GM12878 (cell line): ENCODE measurements at regions not wholly inside any gene's neighbourhood (a gene's known extent, or its start where the extent isn't known, plus 50 kb on each side); places are given as distances from the start of the nearest gene placed in this dataset.

ENCODE experiments used
- ATAC-seq: fragments of 200-7000 bp; cut with Tn5 transposase; 3 replicates; pipeline ENCODE4 v1.9.1; 2020; ENCODE audit warnings: mild to moderate bottlenecking, moderate library complexity
- BruUV-seq: library from RNA; stranded (reverse); fragments of 400-500 nt; replicated peaks from 2 replicates; lab custom pipeline; 2021; lab: Mats Ljungman, UMichigan
- CTCF ChIA-PET: fragments of 300-600 bp; sonication (Branson Sonifier 250); formaldehyde crosslinking; extraction: SDS; loops from one replicate; lab custom pipeline; 2021; ENCODE audit warnings: inconsistent platforms; lab: Yijun Ruan, JAX
- POLR2A ChIA-PET: fragments of 350-600 bp; formaldehyde crosslinking; extraction: SDS; loops from one replicate; lab custom pipeline; 2021; ENCODE audit warnings: inconsistent platforms; lab: Charles Lee
- RAD21 ChIA-PET: fragments of 300-600 bp; sonication (Branson Sonifier 250); formaldehyde crosslinking; loops from one replicate; lab custom pipeline; 2023; ENCODE audit warnings: antibody characterized with exemption; ENCODE audit not compliant: unreplicated experiment; lab: Charles Lee
- SMC1A ChIA-PET: fragments of 300-600 bp; sonication (Branson Sonifier 250); formaldehyde crosslinking; loops from one replicate; lab custom pipeline; 2023; ENCODE audit not compliant: unreplicated experiment, uncharacterized antibody; lab: Charles Lee
- DNase-seq: peaks from one replicate; pipeline ENCODE4 v3.0.0-alpha.2; 2011; ENCODE audit warnings: low read depth, low spot score
- FAIRE-seq: peaks from 3 replicates; lab custom pipeline; 2011; peaks lifted over from hg19 to GRCh38; lab: Jason Lieb, UNC
- H2AFZ ChIP-seq: 2 replicates; pipeline ENCODE4 v1.6.0; 2011; ENCODE audit warnings: low read depth, low read length, control low read depth; ENCODE audit not compliant: control insufficient read depth
- H3K27ac ChIP-seq: 2 replicates; pipeline ENCODE4 v1.5.1; 2011; ENCODE audit warnings: control low read depth; ENCODE audit not compliant: control insufficient read depth, insufficient read depth
- H3K27me3 ChIP-seq, 2 experiments: replicated peaks in 1 of 2; 2 replicates each; pipeline versions ENCODE4 v1.6.0 to v1.6.1; 2011; ENCODE audit warnings: low read length in 1 of 2; ENCODE audit not compliant: control insufficient read depth in 2 of 2, insufficient read depth in 2 of 2
- H3K36me3 ChIP-seq, 2 experiments: 2 replicates each; pipeline ENCODE4 v1.5.1; 2011; ENCODE audit warnings: low read length in 1 of 2; ENCODE audit not compliant: control insufficient read depth in 2 of 2, insufficient read depth in 2 of 2
- H3K4me1 ChIP-seq: 2 replicates; pipeline ENCODE4 v1.6.1; 2011; ENCODE audit warnings: mild to moderate bottlenecking, low read length, moderate library complexity, mixed read lengths; ENCODE audit not compliant: control insufficient read depth, insufficient read depth
- H3K4me2 ChIP-seq: 2 replicates; pipeline ENCODE4 v1.6.0; 2011; ENCODE audit warnings: control low read depth; ENCODE audit not compliant: control insufficient read depth, insufficient read depth
- H3K4me3 ChIP-seq: fragments of 200-600 bp; sonication (generic); 2 replicates; pipeline ENCODE4 v1.5.1; 2016
- H3K79me2 ChIP-seq: 2 replicates; pipeline ENCODE4 v1.6.0; 2011; ENCODE audit warnings: low read length; ENCODE audit not compliant: control insufficient read depth, insufficient read depth
- H3K9ac ChIP-seq: 2 replicates; pipeline ENCODE4 v1.8.0; 2011; ENCODE audit warnings: low read length, control low read depth, mixed read lengths; ENCODE audit not compliant: control insufficient read depth, insufficient read depth
- H3K9me3 ChIP-seq: replicated peaks from 3 replicates; pipeline ENCODE4 v1.5.1; 2011; ENCODE audit warnings: mild to moderate bottlenecking, low read length; ENCODE audit not compliant: control insufficient read depth, insufficient read depth
- H4K20me1 ChIP-seq: 2 replicates; pipeline ENCODE4 v1.6.0; 2011; ENCODE audit not compliant: control insufficient read depth, insufficient read depth
- DPF2 ChIP-seq: fragments of 450-650 bp; IDR thresholded peaks from 2 replicates; pipeline ENCODE4 v1.6.1; 2017; ENCODE audit warnings: mild to moderate bottlenecking
- EP300 ChIP-seq, 2 experiments: fragments of 150-350 bp in 1 of 2; IDR thresholded peaks; 2 replicates each; pipeline ENCODE4 v1.6.1; 2011 to 2012; ENCODE audit warnings: low read depth in 2 of 2, low read length in 2 of 2, borderline replicate concordance in 1 of 2, improper control_type of control experiment in 1 of 2, inconsistent platforms in 1 of 2; ENCODE audit not compliant: control insufficient read depth in 1 of 2
- ESRRA ChIP-seq: IDR thresholded peaks from 2 replicates; pipeline ENCODE4 v1.6.1; 2012; ENCODE audit warnings: mild to moderate bottlenecking, low read length, improper control_type of control experiment
- HCFC1 ChIP-seq: fragments of 150-350 bp; IDR thresholded peaks from 2 replicates; pipeline ENCODE4 v1.6.1; 2014; ENCODE audit warnings: low read length
- IKZF2 ChIP-seq, 2 experiments: fragments of 450-650 bp; IDR thresholded peaks; 2 replicates each; pipeline ENCODE4 v1.6.1; 2017; ENCODE audit warnings: mild to moderate bottlenecking in 2 of 2, moderate library complexity in 2 of 2
- MXI1 ChIP-seq: fragments of 150-350 bp; IDR thresholded peaks from 2 replicates; pipeline ENCODE4 v1.6.1; 2011; ENCODE audit warnings: low read depth, mild to moderate bottlenecking, inconsistent platforms, low read length, improper control_type of control experiment
- MYB ChIP-seq: fragments of 150-350 bp; IDR thresholded peaks from 2 replicates; pipeline ENCODE4 v1.6.1; 2014; ENCODE audit warnings: mild to moderate bottlenecking, low read depth, low read length, borderline replicate concordance
- PAX8 ChIP-seq: fragments of 450-650 bp; IDR thresholded peaks from 2 replicates; pipeline ENCODE4 v1.6.1; 2017; ENCODE audit warnings: mild to moderate bottlenecking, moderate library complexity
- RAD21 ChIP-seq: IDR thresholded peaks from 2 replicates; pipeline ENCODE4 v1.6.1; 2011; ENCODE audit warnings: mild to moderate bottlenecking, low read depth, low read length, moderate library complexity; ENCODE audit not compliant: insufficient read depth
- RELA ChIP-seq: fragments of 450-650 bp; IDR thresholded peaks from 2 replicates; pipeline ENCODE4 v1.8.0; 2014; ENCODE audit warnings: borderline replicate concordance; ENCODE audit not compliant: partially characterized antibody
- SREBF2 ChIP-seq: IDR thresholded peaks from 2 replicates; pipeline ENCODE4 v1.6.1; 2012; ENCODE audit warnings: mild to moderate bottlenecking, low read length
- TBL1XR1 ChIP-seq: IDR thresholded peaks from 2 replicates; pipeline ENCODE4 v1.6.1; 2012; ENCODE audit warnings: low read depth, low read length, improper control_type of control experiment
- YY1 ChIP-seq: IDR thresholded peaks from 2 replicates; pipeline ENCODE4 v1.6.1; 2011; ENCODE audit warnings: low read depth, mild to moderate bottlenecking, low read length
- ZNF274 ChIP-seq: IDR thresholded peaks from one replicate; pipeline ENCODE4 v1.8.0; 2011; ENCODE audit not compliant: insufficient read length, insufficient read depth
- WGBS: methylation state at CpG from one replicate; pipeline ENCODE4 v1.1.6; 2016; ENCODE audit warnings: low lambda C conversion rate; ENCODE audit not compliant: insufficient replicate concordance, insufficient coverage; ENCODE audit errors: missing lambda C conversion rate; 5-methylcytosine and 5-hydroxymethylcytosine counted together
- in situ Hi-C: fragments of 300-500 bp; cut with MboI; formaldehyde crosslinking; loops from 9 replicates; pipeline ENCODE4 v1.14.3; 2018; ENCODE audit warnings: mixed read lengths
- intact Hi-C: fragments of 100-400 bp; cut with micrococcal nuclease; formaldehyde crosslinking; loops from one replicate; pipeline ENCODE4 v1.14.2; 2022; ENCODE audit not compliant: unreplicated experiment
- TF ChIP-seq, protein P1 (sequence below): fragments of 450-650 bp; formaldehyde crosslinking; IDR thresholded peaks from 2 replicates; pipeline ENCODE4 v1.4.0; 2022; ENCODE audit warnings: mild to moderate bottlenecking, moderate library complexity
- TF ChIP-seq, protein P2 (sequence below): fragments of 450-650 bp; formaldehyde crosslinking; IDR thresholded peaks from 2 replicates; pipeline ENCODE4 v1.4.0; 2020; ENCODE audit warnings: mild to moderate bottlenecking, moderate library complexity

DNA sequence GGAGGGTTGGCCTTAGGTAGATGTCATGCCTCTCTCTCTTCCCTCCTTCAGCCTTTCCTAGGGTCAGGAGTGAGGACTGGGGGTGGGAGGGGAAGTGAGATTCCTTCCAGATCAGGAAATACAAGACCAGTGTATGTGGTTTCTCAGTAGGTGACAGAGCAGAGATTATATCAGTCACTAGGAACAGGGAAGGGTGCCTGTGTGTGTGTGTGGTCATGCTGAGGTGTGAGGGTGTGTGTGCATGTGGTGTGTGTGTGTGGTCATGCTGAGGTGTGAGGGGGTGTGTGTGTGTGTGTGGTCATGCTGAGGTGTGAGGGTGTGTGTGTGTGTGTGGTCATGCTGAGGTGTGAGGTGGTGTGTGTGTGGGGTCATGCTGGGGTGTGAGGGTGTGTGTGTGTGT, 259.8 kb downstream of the LOXHD1 start (continued):
- TF ChIP-seq, protein P1, sequence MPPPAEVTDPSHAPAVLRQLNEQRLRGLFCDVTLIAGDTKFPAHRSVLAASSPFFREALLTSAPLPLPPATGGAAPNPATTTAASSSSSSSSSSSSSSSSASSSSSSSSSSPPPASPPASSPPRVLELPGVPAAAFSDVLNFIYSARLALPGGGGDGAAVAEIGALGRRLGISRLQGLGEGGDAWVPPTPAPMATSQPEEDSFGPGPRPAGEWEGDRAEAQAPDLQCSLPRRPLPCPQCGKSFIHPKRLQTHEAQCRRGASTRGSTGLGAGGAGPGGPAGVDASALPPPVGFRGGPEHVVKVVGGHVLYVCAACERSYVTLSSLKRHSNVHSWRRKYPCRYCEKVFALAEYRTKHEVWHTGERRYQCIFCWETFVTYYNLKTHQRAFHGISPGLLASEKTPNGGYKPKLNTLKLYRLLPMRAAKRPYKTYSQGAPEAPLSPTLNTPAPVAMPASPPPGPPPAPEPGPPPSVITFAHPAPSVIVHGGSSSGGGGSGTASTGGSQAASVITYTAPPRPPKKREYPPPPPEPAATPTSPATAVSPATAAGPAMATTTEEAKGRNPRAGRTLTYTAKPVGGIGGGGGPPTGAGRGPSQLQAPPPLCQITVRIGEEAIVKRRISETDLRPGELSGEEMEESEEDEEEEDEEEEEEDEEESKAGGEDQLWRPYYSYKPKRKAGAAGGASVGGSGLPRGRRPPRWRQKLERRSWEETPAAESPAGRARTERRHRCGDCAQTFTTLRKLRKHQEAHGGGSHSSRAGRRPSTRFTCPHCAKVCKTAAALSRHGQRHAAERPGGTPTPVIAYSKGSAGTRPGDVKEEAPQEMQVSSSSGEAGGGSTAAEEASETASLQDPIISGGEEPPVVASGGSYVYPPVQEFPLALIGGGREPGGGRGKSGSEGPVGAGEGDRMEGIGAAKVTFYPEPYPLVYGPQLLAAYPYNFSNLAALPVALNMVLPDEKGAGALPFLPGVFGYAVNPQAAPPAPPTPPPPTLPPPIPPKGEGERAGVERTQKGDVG (CRISPR knock-in tag), result no peak

DNA sequence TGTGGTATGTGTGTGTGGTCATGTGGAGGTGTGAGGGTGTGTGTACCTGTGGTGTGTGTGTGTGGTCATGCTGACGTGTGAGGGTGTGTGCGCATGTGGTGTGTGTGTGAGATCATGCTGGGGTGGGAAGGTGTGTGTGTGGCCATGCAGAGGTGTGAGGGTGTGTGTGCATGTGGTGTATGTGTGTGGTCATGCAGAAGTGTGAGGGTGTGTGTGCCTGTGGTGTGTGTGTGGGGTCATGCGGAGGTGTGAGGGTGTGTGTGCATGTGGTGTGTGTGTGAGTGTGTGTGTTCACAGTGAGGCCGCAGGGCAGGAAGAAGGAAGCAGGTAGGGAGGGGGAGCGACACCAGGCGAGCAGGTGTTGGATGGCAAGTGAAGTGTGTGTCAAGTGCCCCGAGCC, 259.0 kb downstream of the LOXHD1 start:
- no peak overlapping the region for H2AFZ ChIP-seq
- no peak overlapping the region for H3K4me3 ChIP-seq
- H3K36me3 ChIP-seq, result no peaks in the 10 kb centered on the region
- no peak for FAIRE-seq
- no peak overlapping the region for H3K27ac ChIP-seq
- no peaks in the 10 kb centered on the region for H3K27me3 ChIP-seq
- ChIA-PET RAD21 (no interaction called here), POLR2A (no interaction called here), CTCF (no interaction called here), SMC1A (no interaction called here)
- no peaks in the 10 kb centered on the region for H3K9me3 ChIP-seq
- in situ Hi-C loops, result no loop called here
- no peak for DNase-seq
- H3K79me2 ChIP-seq, result no peaks in the 10 kb centered on the region
- no peak overlapping the region for H3K4me2 ChIP-seq
- no TSS peak for BruUV-seq
- H3K4me1 ChIP-seq, result peaks cover 15% of the 10 kb centered on the region
- no peaks in the 10 kb centered on the region for H4K20me1 ChIP-seq
- ATAC-seq, result no peak
- intact Hi-C loops, result no loop called here
- WGBS, result 59% methylated on average over 7 of the region's 7 CpGs
- H3K9ac ChIP-seq, result no peak overlapping the region
- no peak for TF ChIP-seq RAD21
- TF ChIP-seq TBL1XR1, result no peak
- TF ChIP-seq PAX8, result no peak
- no peak for TF ChIP-seq RELA
- TF ChIP-seq YY1, result no peak
- no peak for TF ChIP-seq SREBF2
- TF ChIP-seq IKZF2 (IDR thresholded peaks at IDR 0.05), result no peak
- no peak for TF ChIP-seq ESRRA
- no peak for TF ChIP-seq ZNF274
- TF ChIP-seq DPF2, result no peak
- TF ChIP-seq HCFC1, result no peak
- no peak for TF ChIP-seq MXI1
- TF ChIP-seq MYB, result no peak
- TF ChIP-seq, protein P2, sequence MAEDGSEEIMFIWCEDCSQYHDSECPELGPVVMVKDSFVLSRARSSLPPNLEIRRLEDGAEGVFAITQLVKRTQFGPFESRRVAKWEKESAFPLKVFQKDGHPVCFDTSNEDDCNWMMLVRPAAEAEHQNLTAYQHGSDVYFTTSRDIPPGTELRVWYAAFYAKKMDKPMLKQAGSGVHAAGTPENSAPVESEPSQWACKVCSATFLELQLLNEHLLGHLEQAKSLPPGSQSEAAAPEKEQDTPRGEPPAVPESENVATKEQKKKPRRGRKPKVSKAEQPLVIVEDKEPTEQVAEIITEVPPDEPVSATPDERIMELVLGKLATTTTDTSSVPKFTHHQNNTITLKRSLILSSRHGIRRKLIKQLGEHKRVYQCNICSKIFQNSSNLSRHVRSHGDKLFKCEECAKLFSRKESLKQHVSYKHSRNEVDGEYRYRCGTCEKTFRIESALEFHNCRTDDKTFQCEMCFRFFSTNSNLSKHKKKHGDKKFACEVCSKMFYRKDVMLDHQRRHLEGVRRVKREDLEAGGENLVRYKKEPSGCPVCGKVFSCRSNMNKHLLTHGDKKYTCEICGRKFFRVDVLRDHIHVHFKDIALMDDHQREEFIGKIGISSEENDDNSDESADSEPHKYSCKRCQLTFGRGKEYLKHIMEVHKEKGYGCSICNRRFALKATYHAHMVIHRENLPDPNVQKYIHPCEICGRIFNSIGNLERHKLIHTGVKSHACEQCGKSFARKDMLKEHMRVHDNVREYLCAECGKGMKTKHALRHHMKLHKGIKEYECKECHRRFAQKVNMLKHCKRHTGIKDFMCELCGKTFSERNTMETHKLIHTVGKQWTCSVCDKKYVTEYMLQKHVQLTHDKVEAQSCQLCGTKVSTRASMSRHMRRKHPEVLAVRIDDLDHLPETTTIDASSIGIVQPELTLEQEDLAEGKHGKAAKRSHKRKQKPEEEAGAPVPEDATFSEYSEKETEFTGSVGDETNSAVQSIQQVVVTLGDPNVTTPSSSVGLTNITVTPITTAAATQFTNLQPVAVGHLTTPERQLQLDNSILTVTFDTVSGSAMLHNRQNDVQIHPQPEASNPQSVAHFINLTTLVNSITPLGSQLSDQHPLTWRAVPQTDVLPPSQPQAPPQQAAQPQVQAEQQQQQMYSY, result no peak
- TF ChIP-seq EP300 (IDR thresholded peaks at IDR 0.05; ENCODE audit: borderline replicate concordance in 1 of 2, control insufficient read depth in 1 of 2, low read depth in 2 of 2, low read length in 2 of 2), result no peak
